Esophagus muscularis mucosa (tissue), 4 donors: ENCODE measurements at regions not wholly inside any gene's neighbourhood (a gene's known extent, or its start where the extent isn't known, plus 50 kb on each side); places are given as distances from the start of the nearest gene placed in this dataset.

ENCODE experiments used
- DNase-seq: peaks from one replicate; pipeline ENCODE4 v3.0.0-alpha.2; 2017; ENCODE audit errors: extremely low spot score
- H3K27ac ChIP-seq, 4 donors: fragments of 200-600 bp; sonication (generic); replicated peaks in 1 of 4; 1 replicate in 3 of 4; 2 replicates in 1 of 4; pipeline ENCODE4 v1.5.1; 2016 to 2019; ENCODE audit warnings: mild to moderate bottlenecking in 1 of 4
- H3K27me3 ChIP-seq, 4 donors: fragments of 200-600 bp; sonication (generic); one replicate each; pipeline versions ENCODE4 v1.5.1 to v1.6.0; 2016 to 2019
- H3K36me3 ChIP-seq, 4 donors: fragments of 200-600 bp; sonication (generic); one replicate each; pipeline ENCODE4 v1.5.1; 2016 to 2019
- H3K4me1 ChIP-seq, 4 donors: fragments of 200-600 bp; sonication (generic); one replicate each; pipeline ENCODE4 v1.5.1; 2016 to 2019
- H3K4me3 ChIP-seq, 4 donors: fragments of 200-600 bp; sonication (generic); 1 replicate in 2 of 4; 2 replicates in 2 of 4; pipeline ENCODE4 v1.5.1; 2016 to 2019; ENCODE audit warnings: mild to moderate bottlenecking in 4 of 4, moderate library complexity in 1 of 4
- H3K9me3 ChIP-seq, 4 donors: fragments of 200-600 bp; sonication (generic); 1 replicate in 3 of 4; 2 replicates in 1 of 4; pipeline ENCODE4 v1.5.1; 2016 to 2019
- CTCF ChIP-seq, 3 experiments: fragments of 200-600 bp in 2 of 3; fragments of 450-650 bp in 1 of 3; sonication (generic) in 2 of 3; IDR thresholded peaks; one replicate each; pipeline ENCODE4 v1.5.1; 2017 to 2019; ENCODE audit warnings: antibody characterized with exemption in 3 of 3, mild to moderate bottlenecking in 2 of 3, moderate library complexity in 1 of 3
- EP300 ChIP-seq: sonication (generic); formaldehyde crosslinking; IDR thresholded peaks from one replicate; pipeline ENCODE4 v1.6.1; 2017; ENCODE audit warnings: antibody characterized with exemption
- POLR2A ChIP-seq: fragments of 450-650 bp; IDR thresholded peaks from one replicate; pipeline ENCODE4 v1.6.1; 2017; ENCODE audit warnings: antibody characterized with exemption, moderate library complexity, mild to moderate bottlenecking, low read depth
- POLR2AphosphoS5 ChIP-seq, 2 donors: sonication (generic); formaldehyde crosslinking; IDR thresholded peaks; one replicate each; pipeline ENCODE4 v1.6.1; 2017; ENCODE audit warnings: antibody characterized with exemption in 2 of 2
- WGBS: methylation state at CpG from one replicate; pipeline ENCODE4 v1.1.5; 2018; 5-methylcytosine and 5-hydroxymethylcytosine counted together
- intact Hi-C: fragments of 100-400 bp; cut with DNase I; formaldehyde crosslinking; loops from one replicate; pipeline ENCODE4 v1.15.1; 2023

GRCh38 chr1:194296201-194296600 lies 1109.8 kb upstream of the B3GALT2 start:
- no peak for DNase-seq
- 77% methylated on average over 2 of the region's 2 CpGs for WGBS
- intact Hi-C loops = loop anchor here (5.0 kb wide), 1 partner anchor 1114 kb away; no protein-coding TSS in a partner anchor
- H3K4me3 ChIP-seq = no peak overlapping the region
- TF ChIP-seq CTCF (IDR thresholded peaks at IDR 0.05) (no peak), POLR2A (no peak), EP300 (no peak), POLR2AphosphoS5 (IDR thresholded peaks at IDR 0.05) (no peak)
- no peaks in the 10 kb centered on the region for H3K9me3 ChIP-seq
- no peak overlapping the region for H3K27ac ChIP-seq
- H3K4me1 ChIP-seq = no peaks in the 10 kb centered on the region
- no peaks in the 10 kb centered on the region for H3K27me3 ChIP-seq
- no peaks in the 10 kb centered on the region for H3K36me3 ChIP-seq

- no peak overlapping the region for H3K4me3 ChIP-seq
- H3K4me1 ChIP-seq = no peaks in the 10 kb centered on the region
- H3K9me3 ChIP-seq = no peaks in the 10 kb centered on the region
- H3K36me3 ChIP-seq = no peaks in the 10 kb centered on the region
- TF ChIP-seq EP300 (no peak), CTCF (IDR thresholded peaks at IDR 0.05) (peak; percentile 36 to 62 (median 52)), POLR2AphosphoS5 (IDR thresholded peaks at IDR 0.05) (no peak), POLR2A (no peak)
- no peak overlapping the region for H3K27ac ChIP-seq
- H3K27me3 ChIP-seq = no peaks in the 10 kb centered on the region
- DNase-seq = no peak
- WGBS = 42% methylated on average over 1 of the region's 1 CpG
- intact Hi-C loops = loop anchor here (5.0 kb wide), 1 partner anchor 1113 kb away; no protein-coding TSS in a partner anchor
Measured at GRCh38 chr1:194295685-194296084, 1109.3 kb upstream of the B3GALT2 start.

- 94% methylated on average over 1 of the region's 1 CpG for WGBS
- Histone ChIP-seq H3K4me3 (no peak overlapping the region), H3K4me1 (no peaks in the 10 kb centered on the region), H3K27ac (no peak overlapping the region), H3K36me3 (no peaks in the 10 kb centered on the region), H3K9me3 (no peaks in the 10 kb centered on the region), H3K27me3 (no peaks in the 10 kb centered on the region)
- no peak for TF ChIP-seq EP300
- TF ChIP-seq POLR2AphosphoS5 (IDR thresholded peaks at IDR 0.05) = no peak
- no peak for TF ChIP-seq POLR2A
- no peak for TF ChIP-seq CTCF (IDR thresholded peaks at IDR 0.05)
- intact Hi-C loops = no loop called here
- DNase-seq = no peak
Measured at GRCh38 chr1:194293851-194294405, 1107.5 kb upstream of the B3GALT2 start.

- intact Hi-C loops = no loop called here
- no peak for TF ChIP-seq POLR2AphosphoS5 (IDR thresholded peaks at IDR 0.05)
- no peak for TF ChIP-seq CTCF (IDR thresholded peaks at IDR 0.05)
- no peak for TF ChIP-seq EP300
- TF ChIP-seq POLR2A = no peak
- Histone ChIP-seq H3K4me1 (no peaks in the 10 kb centered on the region), H3K9me3 (no peaks in the 10 kb centered on the region), H3K27me3 (no peaks in the 10 kb centered on the region), H3K4me3 (no peak overlapping the region), H3K36me3 (no peaks in the 10 kb centered on the region), H3K27ac (no peak overlapping the region)
- DNase-seq = no peak
- WGBS = 85% methylated on average over 3 of the region's 3 CpGs
Measured at GRCh38 chr1:194292966-194293365, 1106.6 kb upstream of the B3GALT2 start.
